Breast epithelium (tissue), 3 donors: ENCODE measurements at regions not wholly inside any gene's neighbourhood (a gene's known extent, or its start where the extent isn't known, plus 50 kb on each side); places are given as distances from the start of the nearest gene placed in this dataset.

Experiments used
- CTCF ChIP-seq, 3 donors: fragments of 450-650 bp; IDR thresholded peaks; one replicate each; pipeline ENCODE4 v1.5.1; 2016 to 2017; ENCODE audit warnings: antibody characterized with exemption in 3 of 3, mild to moderate bottlenecking in 3 of 3, moderate library complexity in 3 of 3
- POLR2AphosphoS5 ChIP-seq, 3 donors: sonication (generic); formaldehyde crosslinking; IDR thresholded peaks; one replicate each; pipeline ENCODE4 v1.6.1; 2017; ENCODE audit warnings: antibody characterized with exemption in 3 of 3

GRCh38 chr13:44768775-44769581 lies 192.8 kb upstream of the TSC22D1 start:
- TF ChIP-seq CTCF (IDR thresholded peaks at IDR 0.05): no peak
- no peak for TF ChIP-seq POLR2AphosphoS5 (IDR thresholded peaks at IDR 0.05)
